Thymus (tissue), 11 donors: ENCODE measurements at regions not wholly inside any gene's neighbourhood (a gene's known extent, or its start where the extent isn't known, plus 50 kb on each side); places are given as distances from the start of the nearest gene placed in this dataset.

Source experiments
- DNase-seq, 9 donors: peaks; one replicate each; pipeline ENCODE4 v3.0.0-alpha.2; 2013; ENCODE audit warnings: low spot score in 9 of 9, low read depth in 6 of 9, missing footprints in 1 of 9
- H3K27ac ChIP-seq, 2 donors: one replicate each; pipeline ENCODE4 v1.5.1; 2013; ENCODE audit warnings: control low read depth in 1 of 2, low read depth in 1 of 2, low read length in 1 of 2, mild to moderate bottlenecking in 1 of 2, moderate library complexity in 1 of 2
- H3K27me3 ChIP-seq, 2 donors: one replicate each; pipeline ENCODE4 v1.5.1; 2013; ENCODE audit warnings: low read length in 1 of 2; ENCODE audit not compliant: control insufficient read depth in 2 of 2, insufficient read depth in 1 of 2
- H3K36me3 ChIP-seq, 2 donors: one replicate each; pipeline ENCODE4 v1.5.1; 2013; ENCODE audit warnings: low read length in 1 of 2, mild to moderate bottlenecking in 1 of 2, moderate library complexity in 1 of 2; ENCODE audit not compliant: control insufficient read depth in 2 of 2, insufficient read depth in 2 of 2
- H3K4me1 ChIP-seq, 2 donors: one replicate each; pipeline ENCODE4 v1.5.1; 2013; ENCODE audit warnings: low read length in 2 of 2; ENCODE audit not compliant: control insufficient read depth in 2 of 2, insufficient read depth in 2 of 2
- H3K4me3 ChIP-seq, 2 donors: one replicate each; pipeline ENCODE4 v1.5.1; 2013; ENCODE audit warnings: low read length in 2 of 2, control low read depth in 1 of 2, mild to moderate bottlenecking in 1 of 2
- H3K9me3 ChIP-seq, 2 donors: one replicate each; pipeline ENCODE4 v1.5.1; 2013; ENCODE audit warnings: low read length in 1 of 2, mild to moderate bottlenecking in 1 of 2; ENCODE audit not compliant: control insufficient read depth in 2 of 2, insufficient read depth in 1 of 2
- WGBS: extraction: QIAGEN DNeasy Blood & Tissue Kit; methylation state at CpG from one replicate; pipeline ENCODE4 v1.1.7; 2013; 5-methylcytosine and 5-hydroxymethylcytosine counted together
- donor health status: healthy.

GRCh38 chrX:39008549-39008948 is 207.3 kb downstream of the MID1IP1 start:
- no peak for DNase-seq
- 97% methylated on average over 4 of the region's 4 CpGs for WGBS
- no peak overlapping the region for H3K27ac ChIP-seq

GRCh38 chrX:39011454-39012221 is 210.4 kb downstream of the MID1IP1 start:
- no peak for DNase-seq
- Histone ChIP-seq H3K4me1 (peaks cover 0 to 19% of the 10 kb centered on the region in 2 donors), H3K4me3 (no peak overlapping the region), H3K27me3 (no peaks in the 10 kb centered on the region), H3K9me3 (no peaks in the 10 kb centered on the region), H3K27ac (no peak overlapping the region), H3K36me3 (no peaks in the 10 kb centered on the region)
- 95% methylated on average over 10 of the region's 10 CpGs for WGBS

More at GRCh38 chrX:39008549-39008948, 207.3 kb downstream of the MID1IP1 start:
- H3K27me3 ChIP-seq: no peaks in the 10 kb centered on the region
- H3K4me3 ChIP-seq: no peak overlapping the region
- no peaks in the 10 kb centered on the region for H3K4me1 ChIP-seq
- no peaks in the 10 kb centered on the region for H3K36me3 ChIP-seq
- H3K9me3 ChIP-seq: no peaks in the 10 kb centered on the region

GRCh38 chrX:39012621-39013111 is 211.4 kb downstream of the MID1IP1 start:
- WGBS: 92% methylated on average over 4 of the region's 4 CpGs

GRCh38 chrX:39016556-39016955 is 215.3 kb downstream of the MID1IP1 start:
- no peak overlapping the region for H3K4me3 ChIP-seq
- no peaks in the 10 kb centered on the region for H3K36me3 ChIP-seq
- H3K9me3 ChIP-seq: no peaks in the 10 kb centered on the region
- H3K4me1 ChIP-seq: peaks cover 0 to 31% of the 10 kb centered on the region in 2 donors
- DNase-seq: no peak
- no peak overlapping the region for H3K27ac ChIP-seq
- WGBS: 94% methylated on average over 3 of the region's 3 CpGs
- H3K27me3 ChIP-seq: no peaks in the 10 kb centered on the region

More at GRCh38 chrX:39012621-39013111, 211.4 kb downstream of the MID1IP1 start:
- H3K4me1 ChIP-seq: peaks cover 0 to 20% of the 10 kb centered on the region in 2 donors
- no peaks in the 10 kb centered on the region for H3K9me3 ChIP-seq
- DNase-seq: no peak
- no peaks in the 10 kb centered on the region for H3K36me3 ChIP-seq
- H3K27me3 ChIP-seq: no peaks in the 10 kb centered on the region
- H3K27ac ChIP-seq: no peak overlapping the region
- no peak overlapping the region for H3K4me3 ChIP-seq

GRCh38 chrX:39017077-39017476 is 215.8 kb downstream of the MID1IP1 start:
- no peak overlapping the region for H3K4me3 ChIP-seq
- peaks cover 0 to 31% of the 10 kb centered on the region in 2 donors for H3K4me1 ChIP-seq
- H3K9me3 ChIP-seq: no peaks in the 10 kb centered on the region
- 96% methylated on average over 4 of the region's 4 CpGs for WGBS
- no peaks in the 10 kb centered on the region for H3K27me3 ChIP-seq
- H3K36me3 ChIP-seq: no peaks in the 10 kb centered on the region
- DNase-seq: no peak
- no peak overlapping the region for H3K27ac ChIP-seq

GRCh38 chrX:39017716-39018115 is 216.5 kb downstream of the MID1IP1 start:
- peaks cover 0 to 31% of the 10 kb centered on the region in 2 donors for H3K4me1 ChIP-seq
- H3K27ac ChIP-seq: no peak overlapping the region
- no peak for DNase-seq
- H3K4me3 ChIP-seq: no peak overlapping the region
- no peaks in the 10 kb centered on the region for H3K36me3 ChIP-seq
- 82% methylated on average over 6 of the region's 6 CpGs for WGBS
- H3K9me3 ChIP-seq: no peaks in the 10 kb centered on the region
- no peaks in the 10 kb centered on the region for H3K27me3 ChIP-seq

- WGBS: 76% methylated on average over 3 of the region's 3 CpGs
- H3K36me3 ChIP-seq: no peaks in the 10 kb centered on the region
- H3K27me3 ChIP-seq: no peaks in the 10 kb centered on the region
- no peak for DNase-seq
- H3K27ac ChIP-seq: no peak overlapping the region
- no peak overlapping the region for H3K4me3 ChIP-seq
- H3K4me1 ChIP-seq: peaks cover 0 to 31% of the 10 kb centered on the region in 2 donors
- no peaks in the 10 kb centered on the region for H3K9me3 ChIP-seq
Measured at GRCh38 chrX:39018541-39018940, 217.3 kb downstream of the MID1IP1 start.

GRCh38 chrX:39019056-39019455 is 217.8 kb downstream of the MID1IP1 start:
- no peak overlapping the region for H3K27ac ChIP-seq
- no peak for DNase-seq
- WGBS: 94% methylated on average over 10 of the region's 10 CpGs
- no peaks in the 10 kb centered on the region for H3K36me3 ChIP-seq
- no peaks in the 10 kb centered on the region for H3K27me3 ChIP-seq
- no peaks in the 10 kb centered on the region for H3K9me3 ChIP-seq
- no peak overlapping the region for H3K4me3 ChIP-seq
- peaks cover 0 to 31% of the 10 kb centered on the region in 2 donors for H3K4me1 ChIP-seq

GRCh38 chrX:39020051-39020669 is 218.9 kb downstream of the MID1IP1 start:
- Histone ChIP-seq H3K27ac (no peak overlapping the region), H3K4me3 (no peak overlapping the region), H3K36me3 (no peaks in the 10 kb centered on the region), H3K4me1 (peaks cover 0 to 25% of the 10 kb centered on the region in 2 donors), H3K9me3 (no peaks in the 10 kb centered on the region), H3K27me3 (no peaks in the 10 kb centered on the region)
- DNase-seq: no peak
- WGBS: 91% methylated on average over 6 of the region's 6 CpGs
